LNCaP clone FGC (cell line): ENCODE measurements at regions not wholly inside any gene's neighbourhood (a gene's known extent, or its start where the extent isn't known, plus 50 kb on each side); places are given as distances from the start of the nearest gene placed in this dataset.

Experiments
- DNase-seq: peaks from one replicate; pipeline ENCODE4 v3.0.0-alpha.2; 2011; ENCODE audit warnings: low read depth
- H3K4me3 ChIP-seq: 2 replicates; pipeline ENCODE4 v1.5.1; 2011; ENCODE audit warnings: mild to moderate bottlenecking, low read depth, low read length, control low read depth
- CTCF ChIP-seq: IDR thresholded peaks from 2 replicates; pipeline ENCODE4 v1.5.1; 2012; ENCODE audit warnings: mild to moderate bottlenecking; ENCODE audit not compliant: control insufficient read depth, insufficient read depth; ENCODE audit errors: extremely low read depth

- DNase-seq, result no peak
- no peak overlapping the region for H3K4me3 ChIP-seq
- TF ChIP-seq CTCF, result no peak
Observed at GRCh38 chr12:4969405-4969804, 59.7 kb downstream of the KCNA1 start.

GRCh38 chr12:4974217-4974616 is 64.5 kb downstream of the KCNA1 start:
- no peak for DNase-seq
- TF ChIP-seq CTCF, result no peak
- no peak overlapping the region for H3K4me3 ChIP-seq

GRCh38 chr12:4975574-4975973 is 65.9 kb downstream of the KCNA1 start:
- H3K4me3 ChIP-seq, result no peak overlapping the region
- TF ChIP-seq CTCF, result peak; percentile 55
- peak; percentile 3 for DNase-seq

GRCh38 chr12:4977102-4977501 is 66.6 kb upstream of the KCNA5 start:
- no peak for DNase-seq
- no peak for TF ChIP-seq CTCF
- no peak overlapping the region for H3K4me3 ChIP-seq

- no peak for TF ChIP-seq CTCF
- DNase-seq, result no peak
- no peak overlapping the region for H3K4me3 ChIP-seq
Observed at GRCh38 chr12:4978737-4979136, 64.9 kb upstream of the KCNA5 start.

GRCh38 chr12:4979737-4980136 is 63.9 kb upstream of the KCNA5 start:
- DNase-seq, result no peak
- no peak overlapping the region for H3K4me3 ChIP-seq
- TF ChIP-seq CTCF, result no peak

- no peak overlapping the region for H3K4me3 ChIP-seq
- DNase-seq, result no peak
- no peak for TF ChIP-seq CTCF
Observed at GRCh38 chr12:4984344-4984743, 59.3 kb upstream of the KCNA5 start.
